Erythroblast (primary cell): ENCODE measurements at regions not wholly inside any gene's neighbourhood (a gene's known extent, or its start where the extent isn't known, plus 50 kb on each side); places are given as distances from the start of the nearest gene placed in this dataset.

Experiments
- GATA1 ChIP-seq: IDR thresholded peaks from 2 replicates; pipeline ENCODE4 v1.6.1; 2011; ENCODE audit warnings: low read depth, mild to moderate bottlenecking, control low read depth, low read length, moderate library complexity
- POLR2A ChIP-seq: IDR thresholded peaks from 2 replicates; pipeline ENCODE4 v1.6.1; 2011; ENCODE audit warnings: mild to moderate bottlenecking, low read length

- TF ChIP-seq GATA1 (no peak), POLR2A (no peak)
Measured at GRCh38 chr16:65426484-65426883, 304.6 kb upstream of the CDH11 start.
